ENCODE measurements at regions not wholly inside any gene's neighbourhood (a gene's known extent, or its start where the extent isn't known, plus 50 kb on each side); places are given as distances from the start of the nearest gene placed in this dataset.

- no peak for TF ChIP-seq ZNF446 (CRISPR knock-in tag; IDR thresholded peaks at IDR 0.05)
These were observed 131.8 kb downstream of the MSL3 start (continued) for GRCh38 chrX:11889791-11890190.

GRCh38 chrX:11890836-11891514 lies 132.9 kb downstream of the MSL3 start:
- Histone ChIP-seq H2AFZ (ENCODE audit: low read length) (no peak overlapping the region), H3K27ac (ENCODE audit: extremely low read length, insufficient read depth, low read length) (no peak overlapping the region), H4K20me1 (ENCODE audit: insufficient read depth, low read length) (no peaks in the 10 kb centered on the region), H3K79me2 (ENCODE audit: insufficient read depth, low read length) (no peaks in the 10 kb centered on the region), H3K9ac (ENCODE audit: insufficient read depth, low read depth, low read length) (no peak overlapping the region), H3K4me3 (replicated peaks in 1 of 3; ENCODE audit: insufficient read depth in 1 of 3, low read depth in 2 of 3, low read length in 3 of 3) (no peak overlapping the region), H3K4me2 (ENCODE audit: low read depth, low read length) (no peak overlapping the region), H3K27me3 (ENCODE audit: control insufficient read depth in 1 of 2, insufficient read depth in 2 of 2, low read length in 2 of 2) (no peaks in the 10 kb centered on the region), H3K9me3 (ENCODE audit: low read length) (no peaks in the 10 kb centered on the region), H3K4me1 (ENCODE audit: insufficient read depth, low read length) (no peaks in the 10 kb centered on the region), H3K36me3 (replicated peaks in 1 of 2; ENCODE audit: control insufficient read depth in 1 of 2, insufficient read depth in 2 of 2, low read length in 2 of 2) (no peaks in the 10 kb centered on the region)
- ChIA-PET CTCF (ENCODE audit: low intra/inter-chr PET ratio, low total read pairs) (no interaction called here), POLR2A (no interaction called here)
- 0% methylated on average over 4 of the region's 6 CpGs for WGBS (ENCODE audit: low lambda C conversion rate)
- intact Hi-C loops (cut with micrococcal nuclease; ENCODE audit: unreplicated experiment) (no loop called here), in situ Hi-C loops (cut with HindIII; ENCODE audit: extremely low pct_ligation_motif_present, low pct_unique_long_range_greater_than_20kb) (no loop called here)
- DNase-seq (ENCODE audit: low spot score): no peak
- no TSS peak for BruUV-seq (replicated peaks)
- no peak for ATAC-seq
- FAIRE-seq: no peak
- TF ChIP-seq ISL2 (CRISPR knock-in tag; IDR thresholded peaks at IDR 0.05) (no peak), CBX1 (IDR thresholded peaks at IDR 0.05; ENCODE audit: low read depth) (no peak), TAF1 (CRISPR knock-in tag; IDR thresholded peaks at IDR 0.05) (no peak), GLMP (CRISPR knock-in tag; IDR thresholded peaks at IDR 0.05; ENCODE audit: borderline replicate concordance) (no peak), ZNF646 (CRISPR knock-in tag; IDR thresholded peaks at IDR 0.05) (no peak), GPN1 (CRISPR knock-in tag; IDR thresholded peaks at IDR 0.05; ENCODE audit: borderline replicate concordance) (no peak), ZNF235 (CRISPR knock-in tag; IDR thresholded peaks at IDR 0.05; ENCODE audit: borderline replicate concordance) (no peak), ZNF749 (CRISPR knock-in tag; IDR thresholded peaks at IDR 0.05; ENCODE audit: borderline replicate concordance) (no peak), ZNF766 (CRISPR knock-in tag; IDR thresholded peaks at IDR 0.05; ENCODE audit: borderline replicate concordance) (no peak), MYNN (CRISPR knock-in tag; IDR thresholded peaks at IDR 0.05; ENCODE audit: low read depth) (no peak), ZSCAN21 (CRISPR knock-in tag; IDR thresholded peaks at IDR 0.05; ENCODE audit: borderline replicate concordance) (no peak), ZNF674 (CRISPR knock-in tag; IDR thresholded peaks at IDR 0.05; ENCODE audit: low read depth) (no peak), ZNF501 (CRISPR knock-in tag; IDR thresholded peaks at IDR 0.05) (no peak), RBM39 (IDR thresholded peaks at IDR 0.05; ENCODE audit: low read depth, low read length, poor library complexity, severe bottlenecking) (no peak)

Measured in HepG2 (cell line).